Upper lobe of left lung (tissue), 4 donors: ENCODE measurements at regions not wholly inside any gene's neighbourhood (a gene's known extent, or its start where the extent isn't known, plus 50 kb on each side); places are given as distances from the start of the nearest gene placed in this dataset.

Experiments
- CTCF ChIP-seq, 6 experiments: fragments of 450-650 bp in 4 of 6; fragments of 200-600 bp in 2 of 6; sonication (generic) in 2 of 6; IDR thresholded peaks; one replicate each; pipeline ENCODE4 v1.5.1; 2016 to 2019; ENCODE audit warnings: antibody characterized with exemption in 6 of 6
- EP300 ChIP-seq, 4 donors: sonication (generic); formaldehyde crosslinking; IDR thresholded peaks; one replicate each; pipeline ENCODE4 v1.5.1; 2017; ENCODE audit warnings: antibody characterized with exemption in 4 of 4, control low read depth in 2 of 4
- POLR2AphosphoS5 ChIP-seq, 2 donors: sonication (generic); formaldehyde crosslinking; IDR thresholded peaks; one replicate each; pipeline ENCODE4 v1.5.1; 2017; ENCODE audit warnings: antibody characterized with exemption in 2 of 2

GRCh38 chr12:107551434-107551833 lies 134.2 kb upstream of the PWP1 start:
- no peak for TF ChIP-seq CTCF (IDR thresholded peaks at IDR 0.05)
- TF ChIP-seq EP300 (IDR thresholded peaks at IDR 0.05): no peak
- no peak for TF ChIP-seq POLR2AphosphoS5 (IDR thresholded peaks at IDR 0.05)
